Activated CD8-positive, alpha-beta T cell treated with anti-CD3 and anti-CD28 coated beads, Interleukin-2, amount 10 ng/mL, durations not matched to agents 7 days and 5 days (primary cell): ENCODE measurements at regions not wholly inside any gene's neighbourhood (a gene's known extent, or its start where the extent isn't known, plus 50 kb on each side); places are given as distances from the start of the nearest gene placed in this dataset.

Experiments
- ATAC-seq: fragments of 150-1000 bp; cut with Tn5 transposase; one replicate; pipeline ENCODE4 v1.10.0; 2021; ENCODE audit warnings: moderate library complexity
- CTCF ChIA-PET: fragments of 350-600 bp; sonication (Branson Sonifier 250); formaldehyde crosslinking; loops from one replicate; lab custom pipeline; 2021; ENCODE audit warnings: antibody characterized with exemption; lab: Charles Lee
- POLR2A ChIA-PET: fragments of 350-600 bp; sonication (Branson Sonifier 250); formaldehyde crosslinking; loops from one replicate; lab custom pipeline; 2021; ENCODE audit warnings: antibody characterized with exemption; lab: Charles Lee
- DNase-seq: peaks from one replicate; pipeline ENCODE4 v3.0.0-alpha.2; 2020
- H3K27ac Mint-ChIP-seq: one replicate; pipeline ENCODE4 v1.8.0; 2021; ENCODE audit warnings: mild to moderate bottlenecking, mixed read lengths
- H3K27me3 Mint-ChIP-seq: one replicate; pipeline ENCODE4 v1.8.0; 2021; ENCODE audit warnings: low read depth, mixed read lengths
- H3K36me3 Mint-ChIP-seq: one replicate; pipeline ENCODE4 v1.8.0; 2021; ENCODE audit warnings: low read depth, mixed read lengths
- H3K4me1 Mint-ChIP-seq: one replicate; pipeline ENCODE4 v1.8.0; 2021; ENCODE audit warnings: low read depth, mixed read lengths
- H3K4me3 Mint-ChIP-seq: one replicate; pipeline ENCODE4 v1.8.0; 2021; ENCODE audit warnings: mild to moderate bottlenecking, mixed read lengths
- H3K9me3 Mint-ChIP-seq: one replicate; pipeline ENCODE4 v1.8.0; 2022; ENCODE audit warnings: mixed read lengths; ENCODE audit not compliant: insufficient read depth

GRCh38 chr12:86658303-86658702, 402.1 kb upstream of the MGAT4C start:
- Mint-ChIP-seq H3K27me3 (no peaks in the 10 kb centered on the region), H3K9me3 (peaks cover 3% of the 10 kb centered on the region), H3K4me3 (no peak overlapping the region), H3K27ac (no peak overlapping the region), H3K4me1 (no peaks in the 10 kb centered on the region), H3K36me3 (no peaks in the 10 kb centered on the region)
- no peak for ATAC-seq
- CTCF ChIA-PET: no interaction called here
- POLR2A ChIA-PET: no interaction called here
- no peak for DNase-seq

- Mint-ChIP-seq H3K27ac (no peak overlapping the region), H3K36me3 (no peaks in the 10 kb centered on the region), H3K4me1 (no peaks in the 10 kb centered on the region), H3K9me3 (peaks cover 4% of the 10 kb centered on the region), H3K4me3 (no peak overlapping the region), H3K27me3 (no peaks in the 10 kb centered on the region)
- ChIA-PET CTCF (no interaction called here), POLR2A (no interaction called here)
- ATAC-seq: no peak
- no peak for DNase-seq
Observed at GRCh38 chr12:86647800-86648199, 391.6 kb upstream of the MGAT4C start.

GRCh38 chr12:86634456-86635410, 378.5 kb upstream of the MGAT4C start:
- Mint-ChIP-seq H3K4me3 (no peak overlapping the region), H3K4me1 (no peaks in the 10 kb centered on the region), H3K36me3 (no peaks in the 10 kb centered on the region), H3K27me3 (no peaks in the 10 kb centered on the region), H3K9me3 (peaks cover 9% of the 10 kb centered on the region), H3K27ac (no peak overlapping the region)
- DNase-seq: no peak
- no peak for ATAC-seq
- ChIA-PET POLR2A (no interaction called here), CTCF (interaction anchor here (0.7 kb wide), 1 partner anchor 116 kb away, joined by 3 read pairs; no protein-coding TSS in a partner anchor)

GRCh38 chr12:86627001-86627400, 370.8 kb upstream of the MGAT4C start:
- Mint-ChIP-seq H3K27me3 (no peaks in the 10 kb centered on the region), H3K4me1 (no peaks in the 10 kb centered on the region), H3K9me3 (peaks cover 25% of the 10 kb centered on the region), H3K27ac (no peak overlapping the region), H3K4me3 (no peak overlapping the region), H3K36me3 (no peaks in the 10 kb centered on the region)
- CTCF ChIA-PET: no interaction called here
- DNase-seq (no peak), ATAC-seq (no peak)
- POLR2A ChIA-PET: no interaction called here

GRCh38 chr12:86623267-86623666, 367.1 kb upstream of the MGAT4C start:
- Mint-ChIP-seq H3K9me3 (peaks cover 16% of the 10 kb centered on the region), H3K27me3 (no peaks in the 10 kb centered on the region), H3K27ac (no peak overlapping the region), H3K4me3 (no peak overlapping the region), H3K36me3 (no peaks in the 10 kb centered on the region), H3K4me1 (no peaks in the 10 kb centered on the region)
- ChIA-PET CTCF (no interaction called here), POLR2A (no interaction called here)
- ATAC-seq (no peak), DNase-seq (no peak)

- H3K36me3 Mint-ChIP-seq: no peaks in the 10 kb centered on the region
- no peaks in the 10 kb centered on the region for H3K27me3 Mint-ChIP-seq
- no peak overlapping the region for H3K4me3 Mint-ChIP-seq
- ATAC-seq (no peak), DNase-seq (no peak)
- ChIA-PET POLR2A (no interaction called here), CTCF (no interaction called here)
- H3K9me3 Mint-ChIP-seq: peaks cover 16% of the 10 kb centered on the region
- H3K27ac Mint-ChIP-seq: no peak overlapping the region
- no peaks in the 10 kb centered on the region for H3K4me1 Mint-ChIP-seq
Observed at GRCh38 chr12:86621957-86622356, 365.8 kb upstream of the MGAT4C start.

- DNase-seq: no peak
- POLR2A ChIA-PET: no interaction called here
- no peaks in the 10 kb centered on the region for H3K9me3 Mint-ChIP-seq
- H3K4me1 Mint-ChIP-seq: no peaks in the 10 kb centered on the region
- H3K27ac Mint-ChIP-seq: no peak overlapping the region
- CTCF ChIA-PET: no interaction called here
- ATAC-seq: no peak
- H3K4me3 Mint-ChIP-seq: no peak overlapping the region
- no peaks in the 10 kb centered on the region for H3K27me3 Mint-ChIP-seq
- no peaks in the 10 kb centered on the region for H3K36me3 Mint-ChIP-seq
Observed at GRCh38 chr12:86613311-86613710, 357.1 kb upstream of the MGAT4C start.

GRCh38 chr12:86608638-86609037, 352.4 kb upstream of the MGAT4C start:
- ATAC-seq (no peak), DNase-seq (no peak)
- POLR2A ChIA-PET: no interaction called here
- Mint-ChIP-seq H3K36me3 (no peaks in the 10 kb centered on the region), H3K9me3 (no peaks in the 10 kb centered on the region), H3K27ac (no peak overlapping the region), H3K4me3 (no peak overlapping the region), H3K27me3 (no peaks in the 10 kb centered on the region), H3K4me1 (no peaks in the 10 kb centered on the region)
- CTCF ChIA-PET: no interaction called here

- Mint-ChIP-seq H3K4me3 (no peak overlapping the region), H3K9me3 (peaks cover 4% of the 10 kb centered on the region), H3K27me3 (no peaks in the 10 kb centered on the region), H3K36me3 (no peaks in the 10 kb centered on the region), H3K4me1 (no peaks in the 10 kb centered on the region), H3K27ac (no peak overlapping the region)
- ATAC-seq: no peak
- ChIA-PET CTCF (no interaction called here), POLR2A (no interaction called here)
- DNase-seq: no peak
Observed at GRCh38 chr12:86601550-86602308, 345.5 kb upstream of the MGAT4C start.

- CTCF ChIA-PET: no interaction called here
- no peaks in the 10 kb centered on the region for H3K36me3 Mint-ChIP-seq
- no peaks in the 10 kb centered on the region for H3K27me3 Mint-ChIP-seq
- H3K9me3 Mint-ChIP-seq: peaks cover 4% of the 10 kb centered on the region
- H3K4me3 Mint-ChIP-seq: no peak overlapping the region
- ATAC-seq (no peak), DNase-seq (no peak)
- no peak overlapping the region for H3K27ac Mint-ChIP-seq
- POLR2A ChIA-PET: no interaction called here
- H3K4me1 Mint-ChIP-seq: no peaks in the 10 kb centered on the region
Observed at GRCh38 chr12:86600664-86601231, 344.6 kb upstream of the MGAT4C start.

GRCh38 chr12:86597431-86597830, 341.2 kb upstream of the MGAT4C start:
- no peak overlapping the region for H3K27ac Mint-ChIP-seq
- peaks cover 4% of the 10 kb centered on the region for H3K9me3 Mint-ChIP-seq
- no peak overlapping the region for H3K4me3 Mint-ChIP-seq
- no peaks in the 10 kb centered on the region for H3K27me3 Mint-ChIP-seq
- DNase-seq (no peak), ATAC-seq (no peak)
- no peaks in the 10 kb centered on the region for H3K36me3 Mint-ChIP-seq
- ChIA-PET CTCF (no interaction called here), POLR2A (no interaction called here)
- no peaks in the 10 kb centered on the region for H3K4me1 Mint-ChIP-seq

- H3K4me1 Mint-ChIP-seq: no peaks in the 10 kb centered on the region
- ATAC-seq: no peak
Observed at GRCh38 chr12:86590296-86590695, 334.1 kb upstream of the MGAT4C start.

More at GRCh38 chr12:86590296-86590695, 334.1 kb upstream of the MGAT4C start:
- no peak overlapping the region for H3K27ac Mint-ChIP-seq
- H3K9me3 Mint-ChIP-seq: no peaks in the 10 kb centered on the region
- POLR2A ChIA-PET: no interaction called here
- H3K36me3 Mint-ChIP-seq: no peaks in the 10 kb centered on the region
- no peaks in the 10 kb centered on the region for H3K27me3 Mint-ChIP-seq
- CTCF ChIA-PET: no interaction called here
- DNase-seq: no peak
- H3K4me3 Mint-ChIP-seq: no peak overlapping the region
